Ovary (tissue), 7 donors: ENCODE measurements at regions not wholly inside any gene's neighbourhood (a gene's known extent, or its start where the extent isn't known, plus 50 kb on each side); places are given as distances from the start of the nearest gene placed in this dataset.

Source experiments
- DNase-seq, 5 donors: peaks; one replicate each; pipeline ENCODE4 v3.0.0-alpha.2; 2019 to 2020
- H3K27ac ChIP-seq, 2 donors: fragments of 200-600 bp; one replicate each; pipeline versions ENCODE4 v1.5.1 to v1.8.0; 2019 to 2022
- H3K27me3 ChIP-seq: fragments of 200-600 bp; one replicate; pipeline ENCODE4 v1.8.0; 2022
- H3K36me3 ChIP-seq: fragments of 200-600 bp; sonication (generic); one replicate; pipeline ENCODE4 v1.5.1; 2019
- H3K4me1 ChIP-seq: one replicate; pipeline ENCODE4 v1.8.1; 2013; ENCODE audit warnings: mild to moderate bottlenecking, moderate library complexity; ENCODE audit not compliant: insufficient read depth
- H3K4me3 ChIP-seq: fragments of 200-600 bp; sonication (generic); one replicate; pipeline ENCODE4 v1.5.1; 2017
- H3K9me3 ChIP-seq, 2 donors: fragments of 200-600 bp in 1 of 2; sonication (generic) in 1 of 2; one replicate each; pipeline versions ENCODE4 v1.5.1 to v1.8.1; 2013 to 2019; ENCODE audit warnings: mild to moderate bottlenecking in 1 of 2, moderate library complexity in 1 of 2
- CTCF ChIP-seq, 3 donors: fragments of 450-650 bp in 2 of 3; fragments of 200-600 bp in 1 of 3; IDR thresholded peaks; one replicate each; pipeline versions ENCODE4 v1.5.1 to v1.8.0; 2016 to 2022; ENCODE audit warnings: antibody characterized with exemption in 3 of 3, mild to moderate bottlenecking in 1 of 3
- EP300 ChIP-seq: sonication (generic); formaldehyde crosslinking; IDR thresholded peaks from one replicate; pipeline ENCODE4 v1.6.1; 2017; ENCODE audit warnings: antibody characterized with exemption
- POLR2A ChIP-seq: fragments of 450-650 bp; IDR thresholded peaks from one replicate; pipeline ENCODE4 v1.6.1; 2017; ENCODE audit warnings: antibody characterized with exemption, mild to moderate bottlenecking, moderate library complexity
- WGBS, 3 donors: extraction: QIAGEN DNeasy Blood & Tissue Kit in 1 of 3; methylation state at CpG; one replicate each; pipeline versions ENCODE4 v1.1.5 to v1.1.7; 2013 to 2017; 5-methylcytosine and 5-hydroxymethylcytosine counted together
- intact Hi-C, 4 donors: fragments of 100-400 bp; cut with DNase I; formaldehyde crosslinking; loops; one replicate each; pipeline versions ENCODE4 v1.11.0 to v1.15.1; 2022 to 2023
- donor health status: DM: no; HTN: no; CAD: no; lungs with moderate emphysema.
- donor health status: DM: no; HTN: no; CAD: no.
- donor health status: Bipolar disorder and iron deficiency.
- donor health status: DM: no; HTN: no; CAD: no.
- donor health status: DM: yes; HTN: yes; CAD: no.

GRCh38 chr9:14478175-14479162 is 164.5 kb upstream of the NFIB start:
- WGBS, 3 donors, result 83 to 85% (median 85%) methylated on average over 3 of the region's 3 CpGs
- Histone ChIP-seq H3K9me3 (no peaks in the 10 kb centered on the region), H3K36me3 (no peaks in the 10 kb centered on the region), H3K4me3 (no peak overlapping the region), H3K27me3 (no peaks in the 10 kb centered on the region), H3K4me1 (no peaks in the 10 kb centered on the region), H3K27ac (no peak overlapping the region)
- intact Hi-C loops, result no loop called here
- TF ChIP-seq POLR2A, result no peak
- no peak for TF ChIP-seq EP300
- no peak for TF ChIP-seq CTCF (IDR thresholded peaks at IDR 0.05)
- DNase-seq, result no peak

GRCh38 chr9:14471041-14471440 is 157.1 kb upstream of the NFIB start:
- Histone ChIP-seq H3K4me1 (no peaks in the 10 kb centered on the region), H3K9me3 (no peaks in the 10 kb centered on the region), H3K4me3 (no peak overlapping the region), H3K27ac (no peak overlapping the region), H3K27me3 (no peaks in the 10 kb centered on the region), H3K36me3 (no peaks in the 10 kb centered on the region)
- intact Hi-C loops, result no loop called here
- TF ChIP-seq POLR2A (no peak), CTCF (IDR thresholded peaks at IDR 0.05) (no peak), EP300 (no peak)
- no peak for DNase-seq
- WGBS, 3 donors, result 79 to 84% (median 81%) methylated on average over 4 of the region's 4 CpGs

- intact Hi-C loops, result no loop called here
- no peak for TF ChIP-seq EP300
- no peak for TF ChIP-seq CTCF (IDR thresholded peaks at IDR 0.05)
- TF ChIP-seq POLR2A, result no peak
- no peak overlapping the region for H3K4me3 ChIP-seq
- no peak for DNase-seq
- WGBS, 3 donors, result 92% methylated on average over 3 of the region's 3 CpGs
- no peaks in the 10 kb centered on the region for H3K36me3 ChIP-seq
- H3K9me3 ChIP-seq, result no peaks in the 10 kb centered on the region
- no peaks in the 10 kb centered on the region for H3K4me1 ChIP-seq
- no peaks in the 10 kb centered on the region for H3K27me3 ChIP-seq
- H3K27ac ChIP-seq, result no peak overlapping the region
These were observed 153.9 kb upstream of the NFIB start for GRCh38 chr9:14467675-14468374.

GRCh38 chr9:14466828-14467227 is 152.9 kb upstream of the NFIB start:
- intact Hi-C loops, result no loop called here
- Histone ChIP-seq H3K36me3 (no peaks in the 10 kb centered on the region), H3K4me1 (no peaks in the 10 kb centered on the region), H3K27me3 (no peaks in the 10 kb centered on the region), H3K9me3 (no peaks in the 10 kb centered on the region), H3K4me3 (no peak overlapping the region), H3K27ac (no peak overlapping the region)
- TF ChIP-seq POLR2A (no peak), CTCF (IDR thresholded peaks at IDR 0.05) (no peak), EP300 (no peak)
- DNase-seq, result no peak
- 68 to 78% (median 76%) methylated on average over 4 of the region's 4 CpGs for WGBS, 3 donors
